Naive thymus-derived CD4-positive, alpha-beta T cell (primary cell): ENCODE measurements at regions not wholly inside any gene's neighbourhood (a gene's known extent, or its start where the extent isn't known, plus 50 kb on each side); places are given as distances from the start of the nearest gene placed in this dataset.

Experiments used
- ATAC-seq: fragments of 150-1000 bp; cut with Tn5 transposase; 2 replicates; pipeline ENCODE4 v1.10.0; 2021; ENCODE audit warnings: mild to moderate bottlenecking, moderate library complexity
- CTCF ChIA-PET: fragments of 350-600 bp; sonication (Branson Sonifier 250); formaldehyde crosslinking; loops from one replicate; lab custom pipeline; 2021; ENCODE audit warnings: antibody characterized with exemption; lab: Charles Lee
- POLR2A ChIA-PET: fragments of 350-600 bp; sonication (Branson Sonifier 250); formaldehyde crosslinking; loops from one replicate; lab custom pipeline; 2021; ENCODE audit warnings: antibody characterized with exemption, inconsistent platforms; lab: Charles Lee
- DNase-seq, 9 donors: peaks; one replicate each; pipeline versions ENCODE4 v3.0.0 to v3.0.0-alpha.2; 2020 to 2022; ENCODE audit warnings: mixed read lengths in 1 of 9
- H3K27ac ChIP-seq: one replicate; pipeline ENCODE4 v1.7.0; 2013; ENCODE audit warnings: mild to moderate bottlenecking, low read depth, low read length, moderate library complexity
- H3K27me3 ChIP-seq, 2 donors: one replicate each; pipeline ENCODE4 v1.7.0; 2013; ENCODE audit warnings: low read length in 2 of 2, mild to moderate bottlenecking in 2 of 2, moderate library complexity in 2 of 2; ENCODE audit not compliant: control insufficient read depth in 2 of 2, insufficient read depth in 2 of 2
- H3K36me3 ChIP-seq, 3 experiments: 1 replicate in 2 of 3; 2 replicates in 1 of 3; pipeline ENCODE4 v1.7.0; 2013; ENCODE audit warnings: low read length in 3 of 3, mild to moderate bottlenecking in 3 of 3, moderate library complexity in 1 of 3; ENCODE audit not compliant: insufficient read depth in 3 of 3, control insufficient read depth in 2 of 3
- H3K4me1 ChIP-seq, 2 donors: one replicate each; pipeline ENCODE4 v1.7.0; 2013; ENCODE audit warnings: low read length in 2 of 2, mild to moderate bottlenecking in 2 of 2, moderate library complexity in 1 of 2; ENCODE audit not compliant: control insufficient read depth in 2 of 2, insufficient read depth in 2 of 2
- H3K4me3 ChIP-seq: 2 replicates; pipeline ENCODE4 v1.7.0; 2013; ENCODE audit warnings: mild to moderate bottlenecking, low read length
- H3K9me3 ChIP-seq, 3 experiments: 1 replicate in 2 of 3; 2 replicates in 1 of 3; pipeline ENCODE4 v1.7.0; 2013; ENCODE audit warnings: low read length in 3 of 3; ENCODE audit not compliant: control insufficient read depth in 2 of 3
- H3K27ac Mint-ChIP-seq, 9 donors: one replicate each; pipeline ENCODE4 v1.8.0; 2020 to 2022; ENCODE audit warnings: mixed read lengths in 9 of 9, mild to moderate bottlenecking in 8 of 9, moderate library complexity in 5 of 9, inconsistent platforms in 2 of 9
- H3K27me3 Mint-ChIP-seq, 5 donors: one replicate each; pipeline ENCODE4 v1.8.0; 2021 to 2022; ENCODE audit warnings: mixed read lengths in 5 of 5, mild to moderate bottlenecking in 1 of 5
- H3K36me3 Mint-ChIP-seq, 5 donors: one replicate each; pipeline ENCODE4 v1.8.0; 2020 to 2022; ENCODE audit warnings: mixed read lengths in 5 of 5, mild to moderate bottlenecking in 3 of 5, inconsistent platforms in 1 of 5
- H3K4me1 Mint-ChIP-seq, 7 donors: one replicate each; pipeline ENCODE4 v1.8.0; 2020 to 2022; ENCODE audit warnings: mixed read lengths in 7 of 7, mild to moderate bottlenecking in 3 of 7, inconsistent platforms in 1 of 7
- H3K4me3 Mint-ChIP-seq, 10 donors: one replicate each; pipeline ENCODE4 v1.8.0; 2020 to 2022; ENCODE audit warnings: mild to moderate bottlenecking in 10 of 10, mixed read lengths in 10 of 10, moderate library complexity in 6 of 10, inconsistent platforms in 2 of 10
- H3K9me3 Mint-ChIP-seq, 11 donors: one replicate each; pipeline ENCODE4 v1.8.0; 2020 to 2022; ENCODE audit warnings: mixed read lengths in 11 of 11, mild to moderate bottlenecking in 4 of 11, inconsistent platforms in 1 of 11, moderate library complexity in 1 of 11
- intact Hi-C, 2 donors: fragments of 100-400 bp; cut with micrococcal nuclease; formaldehyde crosslinking; loops; one replicate each; pipeline ENCODE4 v1.15.1; 2023

DNA sequence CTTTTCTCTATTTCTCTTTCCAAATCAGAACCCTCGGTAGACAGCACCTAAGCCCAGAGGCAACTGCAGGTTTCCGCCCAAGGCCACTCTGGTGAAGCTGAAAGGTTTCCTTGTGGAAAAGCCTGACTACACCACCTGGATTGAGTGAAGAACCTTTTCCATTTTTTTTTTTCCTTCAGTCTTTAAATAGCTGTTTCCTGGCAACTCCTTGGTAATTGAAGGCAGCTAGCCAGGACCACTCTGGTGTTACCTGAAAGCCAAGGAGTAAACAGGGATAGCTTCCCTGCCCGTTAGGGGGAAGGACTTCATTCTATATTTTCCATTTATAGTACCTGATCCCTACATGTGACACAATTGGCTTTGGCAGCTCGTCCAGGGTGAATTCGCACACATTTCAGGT is 1238.4 kb downstream of the GRIK2 start:
- Mint-ChIP-seq H3K4me1 (no peaks in the 10 kb centered on the region), H3K9me3 (peaks cover 0 to 21% (median 2%) of the 10 kb centered on the region in 11 donors), H3K4me3 (no peak overlapping the region), H3K27me3 (no peaks in the 10 kb centered on the region), H3K36me3 (no peaks in the 10 kb centered on the region), H3K27ac (no peak overlapping the region)
- intact Hi-C loops, result no loop called here
- CTCF ChIA-PET, result no interaction called here
- Histone ChIP-seq H3K36me3 (no peaks in the 10 kb centered on the region), H3K9me3 (no peaks in the 10 kb centered on the region), H3K4me1 (no peaks in the 10 kb centered on the region), H3K27me3 (no peaks in the 10 kb centered on the region), H3K4me3 (no peak overlapping the region), H3K27ac (no peak overlapping the region)
- DNase-seq, result no peak
- POLR2A ChIA-PET, result no interaction called here
- no peak for ATAC-seq

DNA sequence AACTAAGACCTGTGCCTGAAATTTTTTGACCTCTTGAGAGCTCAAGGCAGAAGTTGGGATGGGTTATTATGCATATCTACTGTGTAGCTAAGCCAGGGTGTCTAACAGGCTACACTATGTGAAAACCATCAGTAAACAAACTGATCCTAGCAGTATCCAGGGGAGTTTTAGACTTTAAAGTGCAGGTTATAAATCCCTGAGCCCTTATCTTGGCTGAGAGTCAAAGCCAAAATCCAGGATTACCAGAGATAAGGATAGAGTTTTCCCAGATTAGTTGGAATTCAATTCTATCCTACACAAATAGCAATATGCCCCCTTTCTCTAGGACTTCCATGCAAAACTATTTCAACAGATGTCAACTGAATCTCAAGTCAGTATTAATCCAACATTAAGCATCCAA is 1229.7 kb downstream of the GRIK2 start:
- no peak for DNase-seq
- Histone ChIP-seq H3K27ac (no peak overlapping the region), H3K4me3 (no peak overlapping the region), H3K9me3 (no peaks in the 10 kb centered on the region), H3K27me3 (no peaks in the 10 kb centered on the region), H3K36me3 (no peaks in the 10 kb centered on the region), H3K4me1 (no peaks in the 10 kb centered on the region)
- no peaks in the 10 kb centered on the region for H3K27me3 Mint-ChIP-seq
- no peaks in the 10 kb centered on the region for H3K36me3 Mint-ChIP-seq
- intact Hi-C loops, result no loop called here
- POLR2A ChIA-PET, result no interaction called here
- H3K27ac Mint-ChIP-seq, result no peak overlapping the region
- peaks cover 0 to 15% (median 0%) of the 10 kb centered on the region in 11 donors for H3K9me3 Mint-ChIP-seq
- H3K4me1 Mint-ChIP-seq, result no peaks in the 10 kb centered on the region
- H3K4me3 Mint-ChIP-seq, result no peak overlapping the region
- no peak for ATAC-seq
- CTCF ChIA-PET, result no interaction called here

DNA sequence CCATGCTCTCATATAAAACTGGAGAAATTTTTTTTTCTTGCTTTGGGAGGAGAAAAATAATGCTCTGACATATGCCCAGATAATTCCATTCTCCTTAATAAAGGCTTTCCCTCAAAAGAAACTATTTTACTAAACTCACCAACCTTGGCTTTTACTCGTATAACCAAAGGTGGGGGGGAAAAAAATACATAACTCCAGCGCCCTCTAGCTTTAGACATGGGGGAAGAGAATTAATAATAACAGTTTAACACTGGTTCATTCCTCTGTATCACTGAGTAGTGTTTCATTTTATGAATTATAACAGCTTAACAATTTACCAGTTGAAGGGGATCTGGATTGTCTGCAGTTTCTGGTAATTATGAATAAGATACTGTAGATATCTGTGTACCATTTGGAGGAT is 1226.1 kb downstream of the GRIK2 start:
- ATAC-seq, result no peak
- no peak for DNase-seq
- Histone ChIP-seq H3K4me3 (no peak overlapping the region), H3K36me3 (no peaks in the 10 kb centered on the region), H3K9me3 (no peaks in the 10 kb centered on the region), H3K27ac (no peak overlapping the region), H3K4me1 (no peaks in the 10 kb centered on the region), H3K27me3 (no peaks in the 10 kb centered on the region)
- Mint-ChIP-seq H3K4me3 (no peak overlapping the region), H3K27ac (no peak overlapping the region), H3K4me1 (no peaks in the 10 kb centered on the region), H3K36me3 (no peaks in the 10 kb centered on the region), H3K9me3 (peaks cover 0 to 12% (median 2%) of the 10 kb centered on the region in 11 donors), H3K27me3 (no peaks in the 10 kb centered on the region)
- ChIA-PET CTCF (no interaction called here), POLR2A (no interaction called here)
- intact Hi-C loops, result no loop called here

DNA sequence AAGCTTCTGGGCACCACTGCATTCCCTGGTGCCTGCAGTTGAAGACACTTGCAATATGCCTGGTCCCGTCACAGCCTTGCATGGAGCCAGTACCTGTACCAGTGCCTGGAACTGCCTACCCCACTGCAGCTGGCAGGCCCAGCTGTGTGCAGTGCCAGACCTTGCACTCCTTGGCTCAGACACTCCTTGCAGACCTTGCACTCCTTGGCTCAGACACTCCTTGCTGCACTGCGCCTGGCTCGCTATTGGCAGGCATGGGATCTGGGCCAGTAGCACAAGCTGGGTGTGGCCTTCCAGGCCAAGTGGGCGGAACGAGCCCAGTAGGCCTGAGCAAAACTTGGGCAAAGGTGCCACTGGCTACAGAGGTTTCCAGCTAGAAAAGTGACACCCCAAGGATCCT is 1189.1 kb downstream of the GRIK2 start:
- ChIA-PET CTCF (no interaction called here), POLR2A (no interaction called here)
- DNase-seq (no peak), ATAC-seq (no peak)
- Mint-ChIP-seq H3K9me3 (peaks cover 0 to 8% (median 0%) of the 10 kb centered on the region in 11 donors), H3K27me3 (no peaks in the 10 kb centered on the region), H3K4me3 (no peak overlapping the region), H3K36me3 (no peaks in the 10 kb centered on the region), H3K4me1 (no peaks in the 10 kb centered on the region), H3K27ac (no peak overlapping the region)
- Histone ChIP-seq H3K36me3 (no peaks in the 10 kb centered on the region), H3K4me1 (no peaks in the 10 kb centered on the region), H3K9me3 (peaks cover 0 to 6% (median 0%) of the 10 kb centered on the region in 3 experiments), H3K4me3 (no peak overlapping the region), H3K27ac (no peak overlapping the region), H3K27me3 (no peaks in the 10 kb centered on the region)
- intact Hi-C loops, result no loop called here

DNA sequence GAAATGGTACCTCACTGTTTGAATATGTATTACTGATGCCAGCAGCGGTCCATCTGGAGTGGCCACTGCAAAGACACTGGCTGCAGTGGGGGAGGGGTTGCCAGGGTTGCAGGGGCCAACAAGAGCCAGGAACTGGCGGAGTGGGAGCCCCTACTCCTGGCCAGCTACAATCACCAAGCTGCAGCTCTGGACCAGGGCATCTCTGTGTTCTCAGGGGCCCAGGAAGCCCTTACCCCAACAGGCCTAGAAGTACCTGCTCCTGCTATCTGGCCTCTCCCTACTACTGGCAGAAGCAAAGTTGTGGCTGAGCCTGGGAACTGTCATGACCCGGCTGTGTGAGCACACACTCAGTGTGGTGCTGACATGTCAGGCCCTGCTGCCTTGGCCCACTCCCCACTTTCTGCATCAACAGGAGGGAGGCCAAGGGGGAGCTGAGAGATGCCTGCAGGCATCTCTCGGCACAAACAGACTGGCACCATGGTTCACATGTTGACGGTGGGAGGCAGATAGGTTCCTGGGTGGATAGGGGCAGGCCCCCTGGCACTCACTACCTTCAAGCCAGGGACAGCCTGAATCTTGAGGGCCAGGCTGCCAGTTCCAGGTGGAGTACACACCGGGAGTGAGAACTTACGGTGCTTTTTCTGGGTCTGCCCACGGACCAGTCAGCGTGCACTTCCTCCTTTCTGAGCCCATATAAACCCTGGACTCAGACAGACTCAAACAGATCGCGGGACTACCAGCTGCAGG is 1188.0 kb downstream of the GRIK2 start:
- no peaks in the 10 kb centered on the region for H3K27me3 Mint-ChIP-seq
- H3K36me3 Mint-ChIP-seq, result no peaks in the 10 kb centered on the region
- no peak for DNase-seq
- no peak for ATAC-seq
- intact Hi-C loops, result no loop called here
- no peaks in the 10 kb centered on the region for H3K27me3 ChIP-seq
- no peak overlapping the region for H3K4me3 ChIP-seq
- ChIA-PET POLR2A (no interaction called here), CTCF (no interaction called here)
- no peaks in the 10 kb centered on the region for H3K4me1 ChIP-seq
- no peaks in the 10 kb centered on the region for H3K36me3 ChIP-seq
- peaks cover 0 to 8% (median 0%) of the 10 kb centered on the region in 11 donors for H3K9me3 Mint-ChIP-seq
- H3K4me3 Mint-ChIP-seq, result no peak overlapping the region
- no peak overlapping the region for H3K27ac ChIP-seq
- no peaks in the 10 kb centered on the region for H3K4me1 Mint-ChIP-seq
- H3K27ac Mint-ChIP-seq, result no peak overlapping the region
- peaks cover 0 to 6% (median 0%) of the 10 kb centered on the region in 3 experiments for H3K9me3 ChIP-seq

DNA sequence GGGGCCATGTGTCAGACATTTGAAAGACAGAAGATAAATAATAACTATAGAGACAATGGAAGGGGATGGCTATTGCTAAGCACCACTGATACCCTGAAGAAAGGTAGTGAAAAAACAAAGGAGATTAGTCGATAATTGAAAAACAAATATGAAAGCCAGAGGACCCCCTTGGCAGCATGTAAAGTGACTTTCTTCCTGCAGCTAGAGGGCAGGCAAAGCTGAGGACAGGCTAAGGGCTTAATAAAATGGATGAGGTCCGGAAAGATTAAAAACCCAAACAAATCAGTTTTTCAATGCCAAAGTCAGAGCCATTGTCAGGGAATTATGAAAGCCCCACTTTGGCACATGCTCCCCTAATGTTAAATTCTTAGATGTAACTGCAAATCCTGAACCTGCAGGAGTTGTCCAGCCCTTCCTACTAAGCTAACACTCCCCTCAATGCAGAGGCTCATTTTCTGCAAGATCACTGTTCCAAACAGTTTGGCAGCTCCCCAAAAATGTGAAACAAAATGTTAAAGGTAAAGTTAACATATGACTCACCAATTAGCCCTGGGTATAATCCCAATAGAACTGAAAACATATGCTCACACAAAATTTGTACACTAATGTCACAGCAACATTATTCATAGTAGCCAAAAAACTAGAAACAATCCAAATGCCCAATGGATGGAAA is 1177.9 kb downstream of the GRIK2 start:
- Mint-ChIP-seq H3K27ac (no peak overlapping the region), H3K4me1 (no peaks in the 10 kb centered on the region), H3K36me3 (no peaks in the 10 kb centered on the region), H3K4me3 (no peak overlapping the region), H3K9me3 (peaks cover 0 to 8% (median 0%) of the 10 kb centered on the region in 11 donors), H3K27me3 (no peaks in the 10 kb centered on the region)
- Histone ChIP-seq H3K9me3 (no peaks in the 10 kb centered on the region), H3K4me1 (no peaks in the 10 kb centered on the region), H3K36me3 (no peaks in the 10 kb centered on the region), H3K4me3 (no peak overlapping the region), H3K27ac (no peak overlapping the region), H3K27me3 (no peaks in the 10 kb centered on the region)
- intact Hi-C loops, result no loop called here
- ChIA-PET CTCF (no interaction called here), POLR2A (no interaction called here)
- no peak for ATAC-seq
- DNase-seq, result no peak

DNA sequence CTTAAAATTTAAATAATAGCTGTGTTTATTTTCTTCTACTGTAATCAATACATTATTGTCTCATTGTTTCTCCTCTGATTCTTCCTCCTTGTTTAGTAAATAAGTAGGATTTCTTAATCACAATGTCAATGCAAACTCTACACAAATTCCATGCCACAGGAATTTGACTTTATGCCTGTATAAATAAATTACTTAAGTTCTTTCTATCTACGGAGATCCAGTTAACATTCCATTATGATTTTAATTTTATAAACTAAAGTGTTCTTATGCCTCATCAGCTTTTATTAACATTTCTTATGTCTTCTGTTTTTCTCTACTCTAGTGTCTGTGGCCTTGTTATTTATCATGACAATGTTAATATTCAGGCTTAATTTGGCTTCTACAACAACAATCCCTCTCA is 1169.2 kb downstream of the GRIK2 start:
- Mint-ChIP-seq H3K36me3 (no peaks in the 10 kb centered on the region), H3K4me1 (no peaks in the 10 kb centered on the region), H3K4me3 (no peak overlapping the region), H3K9me3 (peaks cover 0 to 10% (median 0%) of the 10 kb centered on the region in 11 donors), H3K27ac (no peak overlapping the region), H3K27me3 (no peaks in the 10 kb centered on the region)
- H3K36me3 ChIP-seq, result no peaks in the 10 kb centered on the region
- no peak for DNase-seq
- no peaks in the 10 kb centered on the region for H3K9me3 ChIP-seq
- no peak overlapping the region for H3K27ac ChIP-seq
- no peak for ATAC-seq
- POLR2A ChIA-PET, result no interaction called here
- H3K4me1 ChIP-seq, result no peaks in the 10 kb centered on the region
- CTCF ChIA-PET, result no interaction called here
- intact Hi-C loops, result no loop called here
- H3K27me3 ChIP-seq, result no peaks in the 10 kb centered on the region
- no peak overlapping the region for H3K4me3 ChIP-seq
